Mesendoderm (in vitro differentiated cells): ENCODE measurements at regions not wholly inside any gene's neighbourhood (a gene's known extent, or its start where the extent isn't known, plus 50 kb on each side); places are given as distances from the start of the nearest gene placed in this dataset.
"Not testable (repeated sequence)": the region's sequence is repeated elsewhere in the genome, so short reads cannot be mapped to it uniquely, and the experiment has no call there.

Experiments used
- DNase-seq: peaks from one replicate; pipeline ENCODE4 v3.0.0; 2013
- H2AK5ac ChIP-seq: 2 replicates; pipeline ENCODE4 v1.6.1; 2013; ENCODE audit warnings: low read length, inconsistent platforms
- H2BK120ac ChIP-seq: 2 replicates; pipeline ENCODE4 v1.6.1; 2013; ENCODE audit warnings: low read depth, mild to moderate bottlenecking, low read length, moderate library complexity, mixed read lengths
- H2BK15ac ChIP-seq: replicated peaks from 2 replicates; pipeline ENCODE4 v1.6.1; 2013; ENCODE audit warnings: low read depth, mild to moderate bottlenecking, moderate library complexity
- H2BK5ac ChIP-seq: 2 replicates; pipeline ENCODE4 v1.6.1; 2013; ENCODE audit warnings: low read length, inconsistent platforms
- H3K18ac ChIP-seq: 2 replicates; pipeline ENCODE4 v1.6.1; 2013; ENCODE audit warnings: mild to moderate bottlenecking, low read length, mixed read lengths
- H3K23ac ChIP-seq: one replicate; pipeline ENCODE4 v1.6.1; 2013; ENCODE audit warnings: low read length
- H3K27ac ChIP-seq: 2 replicates; pipeline ENCODE4 v1.5.1; 2013; ENCODE audit warnings: low read depth, mild to moderate bottlenecking, inconsistent platforms, low read length, moderate library complexity
- H3K27me3 ChIP-seq: 2 replicates; pipeline ENCODE4 v1.6.1; 2013; ENCODE audit warnings: low read length, control low read depth, mild to moderate bottlenecking, inconsistent platforms; ENCODE audit not compliant: insufficient read depth, poor library complexity
- H3K36me3 ChIP-seq: 2 replicates; pipeline ENCODE4 v1.6.1; 2013; ENCODE audit warnings: low read length, inconsistent platforms; ENCODE audit not compliant: control insufficient read depth, insufficient read depth
- H3K4ac ChIP-seq: one replicate; pipeline ENCODE4 v1.6.1; 2013; ENCODE audit warnings: low read depth, mild to moderate bottlenecking, low read length, moderate library complexity
- H3K4me1 ChIP-seq: 2 replicates; pipeline ENCODE4 v1.6.1; 2013; ENCODE audit warnings: low read depth, low read length, inconsistent platforms; ENCODE audit not compliant: control insufficient read depth
- H3K4me2 ChIP-seq: 2 replicates; pipeline ENCODE4 v1.6.1; 2013; ENCODE audit warnings: low read length
- H3K4me3 ChIP-seq: 2 replicates; pipeline ENCODE4 v1.5.1; 2013; ENCODE audit warnings: mild to moderate bottlenecking, low read length
- H3K56ac ChIP-seq: one replicate; pipeline ENCODE4 v1.6.1; 2013; ENCODE audit warnings: low read length
- H3K79me1 ChIP-seq: 2 replicates; pipeline ENCODE4 v1.6.1; 2013; ENCODE audit warnings: low read length, inconsistent platforms
- H3K79me2 ChIP-seq: 2 replicates; pipeline ENCODE4 v1.6.1; 2013; ENCODE audit warnings: mild to moderate bottlenecking, low read length; ENCODE audit not compliant: control insufficient read depth, insufficient read depth
- H3K9ac ChIP-seq: 2 replicates; pipeline ENCODE4 v1.6.1; 2013; ENCODE audit warnings: low read length, inconsistent platforms
- H4K5ac ChIP-seq: one replicate; pipeline ENCODE4 v1.6.1; 2013; ENCODE audit warnings: low read length
- H4K8ac ChIP-seq: one replicate; pipeline ENCODE4 v1.6.1; 2013; ENCODE audit warnings: low read depth, mild to moderate bottlenecking, control low read depth, low read length, moderate library complexity
- WGBS: extraction: QIAGEN DNeasy Blood & Tissue Kit; methylation state at CpG from one replicate; pipeline ENCODE4 v1.1.7; 2013; ENCODE audit warnings: low lambda C conversion rate, missing lambda C conversion rate; ENCODE audit not compliant: insufficient coverage; ENCODE audit errors: extremely low coverage; 5-methylcytosine and 5-hydroxymethylcytosine counted together

- no peak overlapping the region for H3K4ac ChIP-seq
- H3K4me2 ChIP-seq = no peak overlapping the region
- H3K27me3 ChIP-seq = no peaks in the 10 kb centered on the region
- no peak overlapping the region for H2BK15ac ChIP-seq
- H4K8ac ChIP-seq = no peak overlapping the region
- H3K79me2 ChIP-seq = no peaks in the 10 kb centered on the region
- H3K4me1 ChIP-seq = no peaks in the 10 kb centered on the region
- no peak overlapping the region for H3K27ac ChIP-seq
- no peak overlapping the region for H2BK120ac ChIP-seq
- H3K36me3 ChIP-seq = no peaks in the 10 kb centered on the region
- H3K23ac ChIP-seq = no peak overlapping the region
- no peak overlapping the region for H4K5ac ChIP-seq
- no peak overlapping the region for H3K4me3 ChIP-seq
- no peak overlapping the region for H3K56ac ChIP-seq
- no peaks in the 10 kb centered on the region for H3K79me1 ChIP-seq
- no peak overlapping the region for H3K18ac ChIP-seq
- no peak overlapping the region for H2AK5ac ChIP-seq
- H2BK5ac ChIP-seq = no peak overlapping the region
- no CpG with 5 or more reads among the region's 27 CpGs for WGBS
- no peak overlapping the region for H3K9ac ChIP-seq
- DNase-seq = no peak
These were observed 1079.4 kb downstream of the TMEM121 start for GRCh38 chr14:106605548-106606448.

- no peaks in the 10 kb centered on the region for H3K27me3 ChIP-seq
- H3K4me2 ChIP-seq = no peak overlapping the region
- no peak overlapping the region for H4K8ac ChIP-seq
- no peak overlapping the region for H3K4me3 ChIP-seq
- no peaks in the 10 kb centered on the region for H3K79me1 ChIP-seq
- H3K79me2 ChIP-seq = no peaks in the 10 kb centered on the region
- H2BK5ac ChIP-seq = no peak overlapping the region
- H3K9ac ChIP-seq = no peak overlapping the region
- no CpG with 5 or more reads among the region's 2 CpGs for WGBS
- H3K56ac ChIP-seq = no peak overlapping the region
- H3K36me3 ChIP-seq = no peaks in the 10 kb centered on the region
- H2AK5ac ChIP-seq = no peak overlapping the region
- H2BK15ac ChIP-seq = no peak overlapping the region
- H4K5ac ChIP-seq = no peak overlapping the region
- no peak overlapping the region for H3K18ac ChIP-seq
- no peak overlapping the region for H2BK120ac ChIP-seq
- no peak overlapping the region for H3K23ac ChIP-seq
- H3K4ac ChIP-seq = no peak overlapping the region
- no peaks in the 10 kb centered on the region for H3K4me1 ChIP-seq
- no peak overlapping the region for H3K27ac ChIP-seq
- DNase-seq = no peak
These were observed 1080.6 kb downstream of the TMEM121 start for GRCh38 chr14:106606936-106607335.

GRCh38 chr14:106610691-106611090, 1084.3 kb downstream of the TMEM121 start:
- WGBS = no CpG with 5 or more reads among the region's 4 CpGs
- Histone ChIP-seq H3K4me3 (no peak overlapping the region), H3K56ac (no peak overlapping the region), H2BK15ac (no peak overlapping the region), H3K79me1 (no peaks in the 10 kb centered on the region), H3K27ac (no peak overlapping the region), H3K23ac (no peak overlapping the region), H4K8ac (no peak overlapping the region), H2BK120ac (no peak overlapping the region), H3K18ac (no peak overlapping the region), H3K27me3 (no peaks in the 10 kb centered on the region), H3K79me2 (no peaks in the 10 kb centered on the region), H3K4me1 (no peaks in the 10 kb centered on the region), H4K5ac (no peak overlapping the region), H3K4ac (no peak overlapping the region), H3K4me2 (no peak overlapping the region), H3K36me3 (no peaks in the 10 kb centered on the region), H2AK5ac (no peak overlapping the region), H3K9ac (no peak overlapping the region), H2BK5ac (no peak overlapping the region)
- DNase-seq = no peak

- Histone ChIP-seq H3K18ac (no peak overlapping the region), H2BK5ac (no peak overlapping the region), H3K4me2 (no peak overlapping the region), H3K27ac (no peak overlapping the region), H3K36me3 (no peaks in the 10 kb centered on the region), H4K5ac (no peak overlapping the region), H3K4me3 (no peak overlapping the region), H3K79me1 (no peaks in the 10 kb centered on the region), H2AK5ac (no peak overlapping the region), H3K4ac (no peak overlapping the region), H3K23ac (no peak overlapping the region), H2BK15ac (no peak overlapping the region), H3K27me3 (no peaks in the 10 kb centered on the region), H3K4me1 (no peaks in the 10 kb centered on the region), H3K79me2 (no peaks in the 10 kb centered on the region), H2BK120ac (no peak overlapping the region), H3K9ac (no peak overlapping the region), H4K8ac (no peak overlapping the region), H3K56ac (no peak overlapping the region)
- WGBS = no CpG with 5 or more reads among the region's 4 CpGs
- DNase-seq = no peak
These were observed 1086.9 kb downstream of the TMEM121 start for GRCh38 chr14:106613256-106613655.

- H3K4me2 ChIP-seq, H3K27ac ChIP-seq, H2BK120ac ChIP-seq, H3K4me3 ChIP-seq, H3K4ac ChIP-seq, DNase-seq, H3K79me2 ChIP-seq, H3K23ac ChIP-seq, H2AK5ac ChIP-seq, H2BK15ac ChIP-seq, H3K4me1 ChIP-seq, H3K9ac ChIP-seq, H3K18ac ChIP-seq, H4K8ac ChIP-seq, H2BK5ac ChIP-seq, H4K5ac ChIP-seq, H3K79me1 ChIP-seq, H3K36me3 ChIP-seq, H3K27me3 ChIP-seq, H3K56ac ChIP-seq: not testable (repeated sequence)
- WGBS = no CpG with 5 or more reads among the region's 9 CpGs
These were observed 1092.1 kb downstream of the TMEM121 start for GRCh38 chr14:106618471-106618951.
